SH-SY5Y (cell line): ENCODE measurements at regions not wholly inside any gene's neighbourhood (a gene's known extent, or its start where the extent isn't known, plus 50 kb on each side); places are given as distances from the start of the nearest gene placed in this dataset.

Experiments used
- GATA2 ChIP-seq: IDR thresholded peaks from 2 replicates; pipeline ENCODE4 v1.6.1; 2011; ENCODE audit warnings: mild to moderate bottlenecking, low read depth, low read length
- GATA3 ChIP-seq: IDR thresholded peaks from 2 replicates; pipeline ENCODE4 v1.6.1; 2011; ENCODE audit warnings: low read depth, mild to moderate bottlenecking, low read length, moderate library complexity

GRCh38 chr3:150136242-150136641 lies 165.5 kb upstream of the PFN2 start:
- TF ChIP-seq GATA2 (no peak), GATA3 (no peak)
